Tongue (tissue), 1 donor: ENCODE measurements at regions not wholly inside any gene's neighbourhood (a gene's known extent, or its start where the extent isn't known, plus 50 kb on each side); places are given as distances from the start of the nearest gene placed in this dataset.
A peak's percentile ranks its signal among the peaks of the same experiment; 100 is the strongest.

Source experiments
- DNase-seq: peaks from one replicate; pipeline ENCODE4 v3.0.0-alpha.2; 2015

GRCh38 chr13:100854006-100854405 is 179.4 kb upstream of the TMTC4 start:
- DNase-seq = peak; percentile 38

GRCh38 chr13:100853434-100853833 is 178.8 kb upstream of the TMTC4 start:
- DNase-seq = peak; percentile 27

DNA sequence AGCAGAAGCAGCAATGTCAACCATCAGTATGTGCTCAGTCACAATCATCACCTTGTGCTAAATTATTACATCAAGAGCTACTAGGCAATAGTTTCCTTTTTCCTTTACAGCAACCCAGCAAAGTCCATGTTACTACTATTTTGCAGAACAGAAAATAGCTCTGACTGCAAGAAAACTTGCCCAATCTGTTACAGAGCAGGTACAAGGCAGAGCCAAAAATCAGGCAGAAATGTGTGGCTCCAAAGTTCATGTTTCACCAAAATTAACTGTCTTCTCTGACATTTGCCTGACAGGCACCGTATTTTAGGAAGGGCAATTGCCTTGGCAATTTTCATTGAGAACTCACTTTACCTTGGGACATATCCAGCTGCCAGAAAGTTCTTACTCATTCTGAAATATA is 177.6 kb upstream of the TMTC4 start:
- no peak for DNase-seq

DNA sequence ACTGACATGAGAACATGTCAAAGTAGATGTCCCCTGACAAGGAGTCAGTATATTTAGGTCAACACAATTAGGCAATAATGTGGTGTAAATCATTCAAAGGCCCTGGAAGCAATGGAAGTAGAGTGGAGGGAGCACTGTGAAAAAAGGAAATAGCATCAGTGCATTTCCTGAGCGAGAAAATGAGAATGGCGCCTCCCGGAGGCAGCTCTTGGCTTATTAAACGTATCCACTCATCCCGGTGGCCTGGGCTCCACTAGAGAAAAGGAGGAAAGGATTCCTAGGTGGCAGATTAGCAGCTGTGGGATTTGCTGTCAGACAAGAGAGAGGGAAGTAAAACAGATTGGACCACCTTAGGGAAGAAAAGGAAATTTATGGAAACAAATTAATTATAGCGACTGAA is 173.7 kb upstream of the TMTC4 start:
- no peak for DNase-seq

DNA sequence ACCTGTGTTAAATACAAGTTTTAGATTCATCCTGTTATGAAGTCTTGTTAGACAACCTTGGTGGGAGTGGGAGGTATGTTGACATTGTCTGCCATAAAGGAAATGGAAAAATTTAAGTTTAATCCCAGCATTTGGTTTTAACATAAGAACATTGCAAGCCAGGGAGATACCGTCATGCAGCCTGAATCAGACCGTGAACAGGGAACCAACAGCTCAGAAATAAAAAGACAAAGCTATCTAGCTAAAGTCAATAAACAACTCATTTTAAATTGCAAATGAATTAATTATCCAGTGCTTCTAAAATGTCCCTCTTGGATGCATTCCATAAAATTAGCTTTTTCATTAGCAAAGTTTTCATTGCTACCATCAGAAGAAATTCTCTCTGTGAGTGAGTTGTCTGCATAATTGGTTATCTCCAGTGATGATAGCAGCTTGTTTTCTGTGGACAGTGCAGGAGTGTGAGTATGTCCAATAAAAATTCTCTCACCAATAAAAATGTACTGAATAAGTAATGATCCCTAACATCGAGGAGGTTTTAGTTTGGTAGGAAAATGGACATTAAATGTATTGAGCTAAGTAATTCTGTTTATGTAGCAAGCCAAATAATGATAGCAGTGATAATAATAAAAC is 170.6 kb upstream of the TMTC4 start:
- DNase-seq = no peak

GRCh38 chr13:100842136-100842535 is 167.5 kb upstream of the TMTC4 start:
- DNase-seq = no peak

- DNase-seq = no peak
Measured at GRCh38 chr13:100838387-100838786, 163.8 kb upstream of the TMTC4 start.

GRCh38 chr13:100837631-100838030 is 163.0 kb upstream of the TMTC4 start:
- DNase-seq = no peak

DNA sequence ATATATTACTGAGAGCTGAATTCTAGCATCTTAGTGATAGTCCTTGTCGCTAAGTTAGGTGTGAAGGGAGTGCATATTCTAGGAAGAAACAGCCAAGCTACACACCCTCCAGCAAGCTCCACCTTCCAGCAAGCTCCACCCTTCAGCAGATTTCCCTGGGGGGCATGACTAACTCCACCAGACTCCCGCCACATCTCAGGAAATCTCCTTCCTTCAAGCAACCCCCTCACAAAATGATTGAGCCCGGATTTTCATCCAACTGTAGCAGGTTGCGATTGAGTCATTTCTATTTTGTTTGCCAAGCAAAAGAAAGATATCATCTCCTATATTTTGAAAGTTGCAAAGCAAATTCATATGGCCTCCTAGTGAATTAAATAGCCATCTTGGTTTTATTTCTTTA is 162.1 kb upstream of the TMTC4 start:
- no peak for DNase-seq

GRCh38 chr13:100835695-100836094 is 161.1 kb upstream of the TMTC4 start:
- DNase-seq = no peak

- no peak for DNase-seq
Measured at GRCh38 chr13:100833427-100833826, 158.8 kb upstream of the TMTC4 start.

DNA sequence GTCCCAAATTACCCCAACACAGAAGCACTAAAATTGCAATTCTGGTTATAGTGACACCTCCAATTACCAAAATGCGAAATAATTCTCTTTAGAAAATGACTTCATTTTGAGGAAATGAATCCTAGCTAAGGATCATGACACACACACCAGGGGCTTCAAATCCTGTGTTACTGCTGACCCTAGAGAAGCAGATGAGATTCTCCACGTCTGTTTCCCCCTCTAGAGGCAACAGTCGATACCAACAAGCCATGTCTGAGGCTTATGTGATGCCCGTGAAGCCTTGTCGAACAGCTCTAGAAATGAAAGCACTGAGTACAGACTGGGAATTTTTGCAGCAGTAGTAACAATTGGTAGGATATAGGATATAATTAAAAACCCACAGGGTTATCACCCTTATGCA is 153.6 kb upstream of the TMTC4 start:
- DNase-seq = no peak

GRCh38 chr13:100827489-100828176 is 153.0 kb upstream of the TMTC4 start:
- no peak for DNase-seq

DNA sequence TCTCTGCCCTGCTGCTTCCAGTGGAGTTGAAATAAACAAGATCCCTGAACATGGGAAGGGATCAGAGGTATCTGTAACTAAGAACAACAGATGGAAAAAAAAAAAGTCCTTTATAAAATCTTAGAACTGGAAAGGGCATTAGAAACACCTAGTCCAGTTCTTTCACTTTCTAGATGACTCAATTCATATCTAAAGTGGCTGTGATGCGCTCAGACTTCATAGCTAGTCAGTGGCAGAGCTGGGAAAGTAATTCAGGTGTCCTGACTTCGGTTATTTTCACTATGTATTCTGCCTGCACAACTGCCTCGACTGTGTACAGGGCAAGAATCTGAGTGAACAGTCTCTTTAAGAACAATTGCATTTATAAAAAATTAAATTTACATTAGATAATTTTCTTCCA is 151.8 kb upstream of the TMTC4 start:
- DNase-seq = no peak

DNA sequence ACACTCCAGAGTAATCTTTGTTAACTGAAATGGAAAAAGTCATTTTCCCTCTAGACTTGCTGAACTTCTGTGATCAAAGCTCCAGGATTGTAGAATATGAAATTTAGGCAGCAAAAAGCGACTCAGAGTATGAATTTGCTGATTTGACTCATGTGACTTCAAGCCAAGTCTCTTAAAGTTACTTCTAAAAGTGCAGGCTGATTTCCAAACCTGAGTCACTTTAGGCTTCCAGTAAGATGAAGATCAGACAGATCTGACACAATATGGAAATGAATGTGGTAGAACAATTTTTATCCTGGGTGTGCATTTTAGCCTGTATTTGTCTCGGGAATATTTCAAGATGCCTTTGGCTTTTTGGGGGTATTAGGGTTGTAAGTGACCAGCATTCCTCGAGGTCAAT is 151.0 kb upstream of the TMTC4 start:
- DNase-seq = no peak

DNA sequence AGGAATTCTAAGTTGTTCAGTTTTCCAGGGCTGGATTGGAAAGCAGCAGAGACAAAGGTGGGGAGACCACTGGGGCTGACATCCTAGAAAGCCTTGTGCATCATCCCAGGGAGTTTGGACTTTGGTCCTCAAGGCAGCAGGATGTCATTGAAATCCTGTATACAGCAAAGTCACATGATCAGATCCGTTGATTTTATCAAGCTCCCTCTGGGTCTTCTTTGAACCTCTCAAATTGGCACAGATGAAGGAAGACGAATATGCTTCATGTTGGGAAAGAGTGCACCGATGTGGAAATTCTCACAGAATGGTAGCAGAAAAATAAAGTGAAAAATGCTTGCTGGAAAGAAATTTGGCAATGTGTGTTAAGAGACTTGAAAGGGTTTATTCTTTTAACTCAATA is 149.8 kb upstream of the TMTC4 start:
- DNase-seq = no peak

- DNase-seq = no peak
Measured at GRCh38 chr13:100823448-100823847, 148.9 kb upstream of the TMTC4 start.

- no peak for DNase-seq
Measured at GRCh38 chr13:100822871-100823443, 148.4 kb upstream of the TMTC4 start.

- peak; percentile 29 for DNase-seq
Measured at GRCh38 chr13:100818711-100819110, 144.1 kb upstream of the TMTC4 start.

DNA sequence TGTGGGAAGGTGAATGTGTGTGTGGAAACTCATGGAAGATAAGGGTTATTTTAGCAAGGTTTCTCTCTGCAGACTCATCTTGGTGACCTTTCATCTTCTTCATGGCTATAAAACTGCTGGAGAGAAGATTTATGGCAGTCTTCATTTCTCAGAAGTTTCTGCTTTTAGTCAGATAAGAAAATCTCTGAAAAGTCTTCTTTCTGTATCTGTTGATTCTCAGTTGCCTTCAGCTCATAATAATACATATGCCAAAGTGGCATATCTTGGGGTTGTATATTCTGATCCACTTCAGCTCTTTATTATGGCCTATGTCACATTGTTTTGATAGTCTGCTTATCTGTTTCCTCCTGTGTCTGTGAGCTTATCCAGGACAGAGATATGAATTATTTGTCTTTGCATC is 143.3 kb upstream of the TMTC4 start:
- no peak for DNase-seq

DNA sequence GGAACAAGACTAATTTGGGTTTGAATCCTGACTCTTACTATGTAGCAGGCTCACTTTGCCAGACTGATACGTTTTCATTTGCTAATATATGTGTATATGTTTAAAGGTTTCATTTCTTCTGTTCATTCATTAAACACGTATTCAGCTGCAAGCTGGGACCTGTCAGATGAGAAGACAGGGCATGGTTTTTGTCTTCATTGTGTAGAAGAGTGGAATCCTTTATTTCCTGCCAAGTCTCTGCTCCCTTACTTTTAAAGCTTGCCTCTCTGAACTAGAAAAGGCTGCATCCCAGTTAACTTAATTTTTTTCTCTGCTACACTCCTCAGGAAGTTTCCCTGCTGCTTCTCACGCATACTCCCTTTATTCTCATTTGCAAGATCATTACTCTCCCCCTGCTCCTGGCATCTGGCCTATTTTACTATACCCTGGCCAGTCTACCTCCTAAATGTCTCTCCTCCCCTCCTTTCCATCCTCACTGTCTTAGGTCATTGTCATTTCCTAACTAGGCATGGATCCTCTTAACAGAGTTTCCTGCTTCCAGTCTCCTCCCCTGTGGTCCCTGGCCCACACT is 141.0 kb upstream of the TMTC4 start:
- peak; percentile 74 for DNase-seq

- no peak for DNase-seq
Measured at GRCh38 chr13:100812982-100813584, 138.5 kb upstream of the TMTC4 start.

DNA sequence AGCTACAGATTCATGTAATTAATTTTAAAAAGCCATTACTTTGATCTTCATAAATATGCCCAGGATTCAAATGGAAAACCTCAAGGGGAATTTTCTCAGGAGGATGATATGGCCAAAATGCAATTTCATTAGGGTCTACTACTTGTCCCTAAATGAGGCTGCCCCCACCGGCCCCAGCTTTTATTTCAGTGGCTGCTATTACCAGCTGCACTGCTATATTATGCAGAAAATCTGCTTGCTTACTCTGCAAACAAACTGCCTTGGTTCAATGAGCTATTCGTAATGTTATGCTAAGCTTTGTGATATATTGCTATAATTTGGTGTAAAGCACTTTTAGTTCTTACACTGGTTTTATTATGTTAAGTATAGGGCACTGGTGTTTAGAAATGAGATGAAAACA is 137.3 kb upstream of the TMTC4 start:
- no peak for DNase-seq
